Chondrocyte (in vitro differentiated cells): ENCODE measurements at regions not wholly inside any gene's neighbourhood (a gene's known extent, or its start where the extent isn't known, plus 50 kb on each side); places are given as distances from the start of the nearest gene placed in this dataset.

Source experiments
- DNase-seq: peaks from one replicate; pipeline ENCODE4 v3.0.0; 2021; ENCODE audit warnings: mixed read lengths, low spot score
- H3K27ac Mint-ChIP-seq: one replicate; pipeline ENCODE4 v1.8.0; 2021; ENCODE audit warnings: mild to moderate bottlenecking, moderate library complexity, mixed read lengths; ENCODE audit not compliant: unreplicated experiment
- H3K27me3 Mint-ChIP-seq: 2 replicates; pipeline ENCODE4 v1.8.0; 2021; ENCODE audit warnings: low read depth, mixed read lengths
- H3K36me3 Mint-ChIP-seq: 2 replicates; pipeline ENCODE4 v1.8.0; 2021; ENCODE audit warnings: low read depth, mixed read lengths
- H3K4me1 Mint-ChIP-seq: 2 replicates; pipeline ENCODE4 v1.8.0; 2021; ENCODE audit warnings: low read depth, mild to moderate bottlenecking, mixed read lengths
- H3K4me3 Mint-ChIP-seq: one replicate; pipeline ENCODE4 v1.8.0; 2021; ENCODE audit warnings: mild to moderate bottlenecking, moderate library complexity, mixed read lengths; ENCODE audit not compliant: unreplicated experiment
- H3K9me3 Mint-ChIP-seq: 2 replicates; pipeline ENCODE4 v1.8.0; 2021; ENCODE audit warnings: low read depth, mixed read lengths
- TF ChIP-seq, protein P1 (sequence below): fragments of 200-600 bp; sonication (generic); IDR thresholded peaks from 2 replicates; pipeline ENCODE4 v1.5.0; 2021; ENCODE audit warnings: antibody characterized with exemption, mild to moderate bottlenecking, moderate library complexity

DNA sequence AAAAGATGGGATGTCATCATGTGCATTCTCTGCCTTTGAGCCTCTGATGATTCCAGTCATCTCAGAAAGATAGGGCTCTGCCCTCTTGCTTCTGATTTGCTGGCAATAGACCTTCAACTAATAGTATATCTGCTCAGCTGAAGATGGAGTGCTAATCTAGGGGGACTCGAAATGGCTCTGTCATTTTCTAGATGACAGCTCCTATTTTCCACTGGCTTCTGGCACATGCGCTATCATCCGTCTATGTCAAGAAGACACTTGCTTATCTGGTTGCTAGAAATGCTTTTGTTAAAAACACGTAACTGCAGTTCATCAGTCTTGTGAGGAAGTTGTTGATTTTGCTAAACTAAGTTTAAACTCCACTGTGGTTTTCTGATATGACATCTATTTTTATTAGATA is 265.5 kb upstream of the ZNF608 start:
- DNase-seq = no peak
- Mint-ChIP-seq H3K27ac (no peak overlapping the region), H3K4me3 (no peak overlapping the region), H3K9me3 (no peaks in the 10 kb centered on the region), H3K4me1 (peaks cover 10% of the 10 kb centered on the region), H3K27me3 (no peaks in the 10 kb centered on the region), H3K36me3 (no peaks in the 10 kb centered on the region)
- TF ChIP-seq, protein P1, sequence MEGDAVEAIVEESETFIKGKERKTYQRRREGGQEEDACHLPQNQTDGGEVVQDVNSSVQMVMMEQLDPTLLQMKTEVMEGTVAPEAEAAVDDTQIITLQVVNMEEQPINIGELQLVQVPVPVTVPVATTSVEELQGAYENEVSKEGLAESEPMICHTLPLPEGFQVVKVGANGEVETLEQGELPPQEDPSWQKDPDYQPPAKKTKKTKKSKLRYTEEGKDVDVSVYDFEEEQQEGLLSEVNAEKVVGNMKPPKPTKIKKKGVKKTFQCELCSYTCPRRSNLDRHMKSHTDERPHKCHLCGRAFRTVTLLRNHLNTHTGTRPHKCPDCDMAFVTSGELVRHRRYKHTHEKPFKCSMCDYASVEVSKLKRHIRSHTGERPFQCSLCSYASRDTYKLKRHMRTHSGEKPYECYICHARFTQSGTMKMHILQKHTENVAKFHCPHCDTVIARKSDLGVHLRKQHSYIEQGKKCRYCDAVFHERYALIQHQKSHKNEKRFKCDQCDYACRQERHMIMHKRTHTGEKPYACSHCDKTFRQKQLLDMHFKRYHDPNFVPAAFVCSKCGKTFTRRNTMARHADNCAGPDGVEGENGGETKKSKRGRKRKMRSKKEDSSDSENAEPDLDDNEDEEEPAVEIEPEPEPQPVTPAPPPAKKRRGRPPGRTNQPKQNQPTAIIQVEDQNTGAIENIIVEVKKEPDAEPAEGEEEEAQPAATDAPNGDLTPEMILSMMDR = no peak

DNA sequence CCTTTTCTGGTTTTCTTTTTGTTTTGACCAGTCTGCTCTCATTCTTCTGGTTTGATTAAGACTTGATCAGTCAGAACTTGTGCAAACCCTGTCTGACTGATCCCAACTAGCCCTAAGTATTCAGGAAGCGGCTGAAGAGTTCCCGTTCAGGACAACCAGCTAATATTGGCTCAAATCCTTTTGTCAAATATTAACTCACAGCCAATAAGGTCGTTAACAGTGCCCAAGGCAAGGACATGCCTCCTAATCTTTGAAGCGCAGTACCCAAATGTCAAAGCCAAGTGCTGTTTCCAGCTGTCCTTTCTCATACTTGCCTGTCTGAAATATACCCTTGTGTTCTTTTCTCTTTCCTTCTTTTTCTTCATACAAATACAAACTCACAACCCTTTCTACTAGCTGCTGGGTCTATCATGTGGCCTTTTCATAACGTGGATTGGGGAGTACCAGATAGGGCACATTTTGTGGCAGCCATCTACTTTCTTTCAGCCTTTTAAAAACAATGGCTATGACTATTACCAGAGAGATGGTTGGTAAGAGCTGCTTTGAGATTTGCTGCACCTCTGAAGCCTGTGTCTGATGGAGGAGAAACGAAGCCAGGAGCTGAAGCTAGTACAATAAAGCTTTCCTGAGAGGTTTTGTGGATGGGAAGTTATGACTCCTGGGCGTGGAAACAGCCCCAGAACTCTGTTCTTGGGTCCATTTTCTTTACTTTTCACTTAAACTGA is 266.4 kb upstream of the ZNF608 start:
- DNase-seq = no peak
- no peak overlapping the region for H3K4me3 Mint-ChIP-seq

DNA sequence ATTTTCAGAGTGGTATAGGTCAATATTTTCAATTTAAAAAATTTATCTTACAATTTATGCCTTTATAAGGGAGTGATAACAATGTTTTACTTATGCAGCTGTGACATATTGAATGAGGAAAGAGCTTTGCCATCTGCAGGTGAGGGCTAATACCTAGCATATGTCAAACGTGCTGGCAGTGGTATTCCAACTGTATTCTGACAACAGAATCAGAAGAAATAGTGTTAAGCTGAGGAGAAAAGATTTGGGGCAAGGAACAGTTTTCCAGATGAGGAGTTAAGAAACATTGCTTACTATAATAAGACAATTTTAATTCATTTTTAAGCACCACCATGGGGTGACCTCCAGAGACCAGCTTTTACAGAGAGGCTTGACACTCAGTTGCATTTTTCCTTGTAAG is 267.8 kb upstream of the ZNF608 start:
- Mint-ChIP-seq H3K27ac (no peak overlapping the region), H3K27me3 (no peaks in the 10 kb centered on the region), H3K4me3 (no peak overlapping the region), H3K9me3 (no peaks in the 10 kb centered on the region), H3K36me3 (no peaks in the 10 kb centered on the region), H3K4me1 (peaks cover 10% of the 10 kb centered on the region)
- no peak for DNase-seq
- TF ChIP-seq, protein P1 = no peak

More for the DNA sequence above, 266.4 kb upstream of the ZNF608 start:
- Mint-ChIP-seq H3K9me3 (no peaks in the 10 kb centered on the region), H3K27me3 (no peaks in the 10 kb centered on the region), H3K27ac (no peak overlapping the region), H3K36me3 (no peaks in the 10 kb centered on the region), H3K4me1 (peaks cover 10% of the 10 kb centered on the region)
- TF ChIP-seq, protein P1 = no peak

DNA sequence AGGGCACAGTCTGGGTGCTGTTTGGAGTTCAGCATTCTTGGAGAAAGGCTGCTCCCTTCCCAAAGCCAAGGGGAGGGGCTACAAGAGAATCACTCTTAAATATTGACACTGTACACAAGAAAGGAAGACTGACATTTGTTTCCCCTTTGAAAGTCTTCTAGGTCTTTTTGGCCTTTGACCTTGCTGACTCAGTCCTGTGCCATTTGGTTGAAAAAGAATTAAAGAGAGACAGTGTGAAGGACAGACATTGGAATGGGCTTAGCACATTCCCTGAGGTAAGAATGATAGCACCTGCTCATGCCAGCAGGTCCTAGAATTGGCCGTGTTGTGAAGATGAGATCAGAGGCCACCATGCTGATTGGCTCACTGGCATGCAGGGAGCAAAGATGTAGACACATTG is 271.4 kb upstream of the ZNF608 start:
- no peaks in the 10 kb centered on the region for H3K27me3 Mint-ChIP-seq
- TF ChIP-seq, protein P1 = no peak
- H3K9me3 Mint-ChIP-seq = no peaks in the 10 kb centered on the region
- H3K4me1 Mint-ChIP-seq = peaks cover 2% of the 10 kb centered on the region
- DNase-seq = no peak
- H3K36me3 Mint-ChIP-seq = no peaks in the 10 kb centered on the region
- H3K4me3 Mint-ChIP-seq = no peak overlapping the region
- H3K27ac Mint-ChIP-seq = no peak overlapping the region

DNA sequence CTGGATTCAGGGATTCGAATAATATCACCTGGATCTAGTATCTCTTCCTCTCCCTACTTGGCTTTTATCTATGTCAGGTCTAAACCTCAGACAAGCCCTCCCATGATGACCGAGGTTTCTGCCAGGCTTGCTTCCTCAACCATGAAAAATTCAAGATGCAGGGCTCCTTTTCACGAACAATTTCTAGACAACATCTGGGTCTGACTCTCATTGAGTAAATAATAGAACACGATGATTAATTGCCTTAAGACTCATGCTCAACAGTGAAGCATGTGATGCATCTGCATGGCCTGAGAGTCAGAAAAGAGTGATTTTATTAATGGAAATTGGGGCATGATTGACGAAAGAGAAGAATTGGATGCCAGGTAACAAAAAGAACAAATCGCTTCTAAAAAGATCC is 277.2 kb upstream of the ZNF608 start:
- Mint-ChIP-seq H3K4me3 (no peak overlapping the region), H3K9me3 (no peaks in the 10 kb centered on the region), H3K27me3 (no peaks in the 10 kb centered on the region), H3K4me1 (no peaks in the 10 kb centered on the region), H3K36me3 (no peaks in the 10 kb centered on the region), H3K27ac (no peak overlapping the region)
- TF ChIP-seq, protein P1 = no peak
- no peak for DNase-seq
